ENCODE measurements at regions not wholly inside any gene's neighbourhood (a gene's known extent, or its start where the extent isn't known, plus 50 kb on each side); places are given as distances from the start of the nearest gene placed in this dataset.

DNA sequence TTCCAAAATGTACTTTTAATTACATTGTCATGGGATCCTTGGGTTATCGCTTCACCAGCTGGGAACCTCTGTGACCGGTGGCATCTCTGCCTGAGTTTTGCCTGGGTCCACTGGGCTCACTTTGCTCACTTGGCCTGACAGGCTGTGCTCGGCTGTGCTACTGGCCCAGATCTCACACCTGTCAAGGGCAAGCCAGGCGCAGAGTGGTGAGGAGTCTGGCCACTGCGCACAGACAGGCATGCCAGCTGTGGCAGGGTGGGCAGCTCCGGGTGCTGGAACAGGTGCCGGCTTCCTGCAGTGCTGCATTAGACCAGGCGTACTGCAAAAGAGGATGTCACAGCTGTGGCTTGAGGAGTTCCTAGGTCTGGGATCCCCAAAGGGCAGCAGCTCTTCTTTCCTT lies 489.8 kb downstream of the TENT5A start:
- no peak for TF ChIP-seq FOXP1 (CRISPR knock-in tag; IDR thresholded peaks at IDR 0.05; ENCODE audit: borderline replicate concordance)
- TF ChIP-seq, protein P1, sequence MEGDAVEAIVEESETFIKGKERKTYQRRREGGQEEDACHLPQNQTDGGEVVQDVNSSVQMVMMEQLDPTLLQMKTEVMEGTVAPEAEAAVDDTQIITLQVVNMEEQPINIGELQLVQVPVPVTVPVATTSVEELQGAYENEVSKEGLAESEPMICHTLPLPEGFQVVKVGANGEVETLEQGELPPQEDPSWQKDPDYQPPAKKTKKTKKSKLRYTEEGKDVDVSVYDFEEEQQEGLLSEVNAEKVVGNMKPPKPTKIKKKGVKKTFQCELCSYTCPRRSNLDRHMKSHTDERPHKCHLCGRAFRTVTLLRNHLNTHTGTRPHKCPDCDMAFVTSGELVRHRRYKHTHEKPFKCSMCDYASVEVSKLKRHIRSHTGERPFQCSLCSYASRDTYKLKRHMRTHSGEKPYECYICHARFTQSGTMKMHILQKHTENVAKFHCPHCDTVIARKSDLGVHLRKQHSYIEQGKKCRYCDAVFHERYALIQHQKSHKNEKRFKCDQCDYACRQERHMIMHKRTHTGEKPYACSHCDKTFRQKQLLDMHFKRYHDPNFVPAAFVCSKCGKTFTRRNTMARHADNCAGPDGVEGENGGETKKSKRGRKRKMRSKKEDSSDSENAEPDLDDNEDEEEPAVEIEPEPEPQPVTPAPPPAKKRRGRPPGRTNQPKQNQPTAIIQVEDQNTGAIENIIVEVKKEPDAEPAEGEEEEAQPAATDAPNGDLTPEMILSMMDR (IDR thresholded peaks at IDR 0.05) = no peak
- no peak for TF ChIP-seq TEAD4 (CRISPR knock-in tag; IDR thresholded peaks at IDR 0.05)
- TF ChIP-seq FOXK1 (CRISPR knock-in tag; IDR thresholded peaks at IDR 0.05) = no peak
- no peak for TF ChIP-seq ZBTB21 (CRISPR knock-in tag; IDR thresholded peaks at IDR 0.05; ENCODE audit: borderline replicate concordance)
- TF ChIP-seq, protein P2, sequence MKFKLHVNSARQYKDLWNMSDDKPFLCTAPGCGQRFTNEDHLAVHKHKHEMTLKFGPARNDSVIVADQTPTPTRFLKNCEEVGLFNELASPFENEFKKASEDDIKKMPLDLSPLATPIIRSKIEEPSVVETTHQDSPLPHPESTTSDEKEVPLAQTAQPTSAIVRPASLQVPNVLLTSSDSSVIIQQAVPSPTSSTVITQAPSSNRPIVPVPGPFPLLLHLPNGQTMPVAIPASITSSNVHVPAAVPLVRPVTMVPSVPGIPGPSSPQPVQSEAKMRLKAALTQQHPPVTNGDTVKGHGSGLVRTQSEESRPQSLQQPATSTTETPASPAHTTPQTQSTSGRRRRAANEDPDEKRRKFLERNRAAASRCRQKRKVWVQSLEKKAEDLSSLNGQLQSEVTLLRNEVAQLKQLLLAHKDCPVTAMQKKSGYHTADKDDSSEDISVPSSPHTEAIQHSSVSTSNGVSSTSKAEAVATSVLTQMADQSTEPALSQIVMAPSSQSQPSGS (CRISPR knock-in tag; IDR thresholded peaks at IDR 0.05; ENCODE audit: borderline replicate concordance, low read depth) = no peak
- TF ChIP-seq, protein P3, sequence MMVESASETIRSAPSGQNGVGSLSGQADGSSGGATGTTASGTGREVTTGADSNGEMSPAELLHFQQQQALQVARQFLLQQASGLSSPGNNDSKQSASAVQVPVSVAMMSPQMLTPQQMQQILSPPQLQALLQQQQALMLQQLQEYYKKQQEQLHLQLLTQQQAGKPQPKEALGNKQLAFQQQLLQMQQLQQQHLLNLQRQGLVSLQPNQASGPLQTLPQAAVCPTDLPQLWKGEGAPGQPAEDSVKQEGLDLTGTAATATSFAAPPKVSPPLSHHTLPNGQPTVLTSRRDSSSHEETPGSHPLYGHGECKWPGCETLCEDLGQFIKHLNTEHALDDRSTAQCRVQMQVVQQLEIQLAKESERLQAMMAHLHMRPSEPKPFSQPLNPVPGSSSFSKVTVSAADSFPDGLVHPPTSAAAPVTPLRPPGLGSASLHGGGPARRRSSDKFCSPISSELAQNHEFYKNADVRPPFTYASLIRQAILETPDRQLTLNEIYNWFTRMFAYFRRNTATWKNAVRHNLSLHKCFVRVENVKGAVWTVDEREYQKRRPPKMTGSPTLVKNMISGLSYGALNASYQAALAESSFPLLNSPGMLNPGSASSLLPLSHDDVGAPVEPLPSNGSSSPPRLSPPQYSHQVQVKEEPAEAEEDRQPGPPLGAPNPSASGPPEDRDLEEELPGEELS (CRISPR knock-in tag; IDR thresholded peaks at IDR 0.05) = no peak

All from WTC11 (cell line).